Activated naive CD8-positive, alpha-beta T cell treated with anti-CD3 and anti-CD28 coated beads, Interleukin-2, amount 50 U/mL, for 24 hours (primary cell): ENCODE measurements at regions not wholly inside any gene's neighbourhood (a gene's known extent, or its start where the extent isn't known, plus 50 kb on each side); places are given as distances from the start of the nearest gene placed in this dataset.
"Not testable (repeated sequence)": the region's sequence is repeated elsewhere in the genome, so short reads cannot be mapped to it uniquely, and the experiment has no call there.

ENCODE experiments used
- ATAC-seq: fragments of 150-1000 bp; cut with Tn5 transposase; one replicate; pipeline ENCODE4 v1.10.0; 2021
- DNase-seq: peaks from one replicate; pipeline ENCODE4 v3.0.0; 2021
- H3K27ac Mint-ChIP-seq: one replicate; pipeline ENCODE4 v1.8.0; 2021; ENCODE audit warnings: mild to moderate bottlenecking, mixed read lengths
- H3K27me3 Mint-ChIP-seq: one replicate; pipeline ENCODE4 v1.8.0; 2021; ENCODE audit warnings: mixed read lengths
- H3K36me3 Mint-ChIP-seq: one replicate; pipeline ENCODE4 v1.8.0; 2021; ENCODE audit warnings: low read depth, mixed read lengths
- H3K4me1 Mint-ChIP-seq: one replicate; pipeline ENCODE4 v1.8.0; 2021; ENCODE audit warnings: mixed read lengths
- H3K4me3 Mint-ChIP-seq: one replicate; pipeline ENCODE4 v1.8.0; 2021; ENCODE audit warnings: mild to moderate bottlenecking, moderate library complexity, mixed read lengths
- H3K9me3 Mint-ChIP-seq: one replicate; pipeline ENCODE4 v1.8.0; 2021; ENCODE audit warnings: mixed read lengths

DNA sequence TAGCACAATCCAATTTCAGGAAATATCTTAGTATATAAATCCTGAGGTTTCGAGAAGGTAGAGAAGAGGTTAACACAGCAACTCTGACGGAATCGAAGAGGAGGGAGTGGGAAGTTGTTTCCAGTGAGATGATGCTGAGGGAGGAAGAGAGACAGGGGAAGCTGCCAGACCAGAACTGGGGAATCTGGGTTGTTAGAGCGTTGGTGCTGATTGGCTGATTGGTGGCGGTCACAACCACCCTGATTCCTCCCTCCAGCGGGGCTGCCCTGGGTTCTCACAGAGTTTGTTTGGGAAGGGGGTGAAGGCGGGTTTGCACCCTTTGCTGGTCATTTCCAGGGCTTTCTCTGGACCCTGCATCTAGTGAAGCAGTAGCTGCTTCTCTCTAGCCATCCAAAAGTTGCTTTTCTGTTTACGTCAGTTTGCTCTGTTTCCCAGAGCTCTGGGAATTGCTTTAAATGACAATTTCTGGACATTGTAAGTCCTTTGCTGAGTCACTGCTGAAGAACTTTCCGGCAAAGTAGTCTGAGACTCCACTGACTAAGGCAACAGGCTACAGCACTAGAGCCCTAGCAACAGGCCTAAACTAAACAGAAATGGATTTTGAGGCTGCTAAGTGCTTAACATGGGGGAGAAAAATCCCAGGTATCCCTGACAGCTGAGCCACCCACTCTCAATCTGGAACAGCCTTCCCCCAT lies 90.1 kb downstream of the TENT5C start:
- no peaks in the 10 kb centered on the region for H3K4me1 Mint-ChIP-seq
- no peak for ATAC-seq
- H3K27me3 Mint-ChIP-seq = peaks cover 11% of the 10 kb centered on the region
- H3K27ac Mint-ChIP-seq = no peak overlapping the region
- H3K36me3 Mint-ChIP-seq = no peaks in the 10 kb centered on the region
- H3K9me3 Mint-ChIP-seq = no peaks in the 10 kb centered on the region
- no peak for DNase-seq
- H3K4me3 Mint-ChIP-seq = no peak overlapping the region

DNA sequence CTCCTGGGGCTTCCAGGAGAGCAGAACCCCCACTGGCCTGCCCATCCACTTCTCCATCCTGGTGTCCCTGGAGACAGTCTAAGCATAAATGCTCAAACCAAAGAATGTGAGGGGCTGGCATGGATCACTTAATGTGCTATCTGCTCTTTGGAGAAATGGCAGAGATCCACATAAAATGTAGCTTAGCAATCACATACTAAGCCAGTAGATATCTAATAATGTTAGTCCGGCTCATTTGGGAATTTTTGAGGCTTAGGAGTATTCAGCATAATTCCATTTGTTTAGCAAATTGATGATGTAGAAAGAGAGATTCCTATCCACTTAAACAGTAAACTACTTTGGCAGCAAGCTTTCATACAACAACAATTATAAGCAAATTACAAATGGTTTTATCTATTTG lies 90.7 kb downstream of the TENT5C start:
- ATAC-seq = no peak
- Mint-ChIP-seq H3K36me3 (no peaks in the 10 kb centered on the region), H3K9me3 (no peaks in the 10 kb centered on the region), H3K4me1 (no peaks in the 10 kb centered on the region), H3K27ac (no peak overlapping the region), H3K4me3 (no peak overlapping the region), H3K27me3 (peaks cover 12% of the 10 kb centered on the region)
- no peak for DNase-seq

DNA sequence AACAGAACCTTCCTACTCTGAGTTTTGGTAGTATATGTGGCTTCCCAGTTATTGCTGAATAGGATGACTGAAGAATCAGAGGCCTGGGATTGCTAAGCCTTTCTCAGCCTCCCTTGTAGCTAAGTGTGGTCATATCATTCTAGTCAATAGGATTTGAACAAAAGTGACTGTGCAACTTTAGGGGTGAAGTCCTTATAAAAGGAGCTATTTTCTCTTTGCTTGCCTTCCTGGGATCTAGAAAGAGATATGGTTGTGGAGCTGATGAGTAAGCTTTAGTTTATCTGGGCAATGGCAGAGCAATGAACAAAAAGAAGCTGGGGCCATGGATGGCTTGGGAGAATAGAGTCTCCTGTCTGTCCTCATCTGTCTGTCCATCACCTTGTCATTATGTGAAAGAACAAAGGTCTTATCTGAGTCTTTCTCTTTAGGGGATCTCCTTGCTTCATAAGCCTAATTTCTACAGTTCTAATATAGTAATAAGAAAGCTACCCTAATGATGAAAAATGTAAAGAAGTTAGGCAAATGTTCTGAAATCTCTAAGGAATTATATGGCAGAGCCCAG lies 91.5 kb downstream of the TENT5C start:
- Mint-ChIP-seq H3K27me3 (peaks cover 12% of the 10 kb centered on the region), H3K36me3 (no peaks in the 10 kb centered on the region), H3K9me3 (no peaks in the 10 kb centered on the region), H3K4me1 (no peaks in the 10 kb centered on the region), H3K27ac (no peak overlapping the region), H3K4me3 (no peak overlapping the region)
- ATAC-seq (no peak), DNase-seq (no peak)

DNA sequence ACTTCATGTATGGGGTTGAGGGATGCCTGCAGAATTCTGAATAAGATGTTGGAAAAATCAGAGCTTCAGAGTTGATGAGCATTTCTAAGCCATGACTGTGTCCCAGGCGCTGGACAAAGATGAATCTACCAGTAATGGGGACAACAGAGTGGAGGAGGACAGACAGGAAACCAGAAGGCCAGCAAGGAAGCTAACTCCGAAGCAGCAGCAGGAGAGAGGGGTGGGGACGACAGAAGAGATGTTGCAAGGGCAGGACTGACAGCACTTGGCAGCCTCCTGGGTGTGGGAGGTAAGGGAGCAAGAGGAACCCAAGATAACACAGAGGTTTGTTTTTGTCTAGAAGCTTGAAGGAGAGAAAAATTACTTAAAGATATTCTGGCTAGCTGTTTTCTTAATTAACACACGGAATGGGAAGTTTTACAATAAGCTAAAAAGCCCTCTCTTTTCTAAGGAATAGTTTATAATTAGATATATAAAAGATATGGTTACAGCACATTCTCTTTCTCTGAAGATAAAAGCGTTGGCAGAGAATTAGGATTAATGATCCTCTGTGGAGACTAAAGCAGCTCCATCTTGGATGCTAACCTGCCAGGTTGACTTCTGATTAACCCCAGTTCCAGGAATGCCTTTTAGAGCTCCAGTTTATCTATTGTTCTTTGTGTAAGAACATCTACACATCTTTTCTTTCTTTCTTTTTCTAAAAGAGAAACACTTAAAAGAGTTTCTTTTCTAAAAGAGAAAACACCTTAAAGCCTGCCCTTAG lies 92.7 kb downstream of the TENT5C start:
- Mint-ChIP-seq H3K4me3 (no peak overlapping the region), H3K4me1 (peaks cover 6% of the 10 kb centered on the region), H3K27me3 (peaks cover 8% of the 10 kb centered on the region), H3K36me3 (no peaks in the 10 kb centered on the region), H3K9me3 (no peaks in the 10 kb centered on the region), H3K27ac (no peak overlapping the region)
- ATAC-seq = no peak
- DNase-seq = no peak

DNA sequence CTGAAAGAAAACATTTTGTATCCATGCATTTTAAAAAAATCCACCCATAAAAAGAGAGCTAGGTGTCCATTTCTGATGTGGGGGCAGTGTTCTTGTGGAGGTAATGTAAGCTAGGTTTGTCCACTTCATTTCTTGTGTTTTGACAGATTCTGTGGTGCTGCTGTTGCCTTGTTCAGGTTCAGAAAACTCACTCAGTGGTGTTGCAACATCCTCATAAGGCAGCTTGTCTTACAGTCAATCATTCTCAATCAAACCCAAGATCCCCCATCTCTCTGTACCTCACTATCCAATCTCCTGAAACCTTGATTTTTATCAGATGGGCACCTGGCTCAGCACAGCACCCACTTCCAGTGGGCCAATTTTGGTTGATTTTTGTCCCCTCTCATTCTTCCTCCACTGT lies 94.1 kb downstream of the TENT5C start:
- Mint-ChIP-seq H3K27ac (no peak overlapping the region), H3K4me3 (no peak overlapping the region), H3K9me3 (no peaks in the 10 kb centered on the region), H3K27me3 (peaks cover 7% of the 10 kb centered on the region), H3K36me3 (peaks cover 2% of the 10 kb centered on the region), H3K4me1 (peaks cover 6% of the 10 kb centered on the region)
- no peak for DNase-seq
- ATAC-seq = no peak

GRCh38 chr1:117702654-117703053 lies 96.8 kb downstream of the TENT5C start:
- Mint-ChIP-seq H3K27me3 (peaks cover 4% of the 10 kb centered on the region), H3K9me3 (no peaks in the 10 kb centered on the region), H3K4me1 (peaks cover 6% of the 10 kb centered on the region), H3K4me3 (no peak overlapping the region), H3K36me3 (peaks cover 2% of the 10 kb centered on the region), H3K27ac (no peak overlapping the region)
- no peak for ATAC-seq
- no peak for DNase-seq

DNA sequence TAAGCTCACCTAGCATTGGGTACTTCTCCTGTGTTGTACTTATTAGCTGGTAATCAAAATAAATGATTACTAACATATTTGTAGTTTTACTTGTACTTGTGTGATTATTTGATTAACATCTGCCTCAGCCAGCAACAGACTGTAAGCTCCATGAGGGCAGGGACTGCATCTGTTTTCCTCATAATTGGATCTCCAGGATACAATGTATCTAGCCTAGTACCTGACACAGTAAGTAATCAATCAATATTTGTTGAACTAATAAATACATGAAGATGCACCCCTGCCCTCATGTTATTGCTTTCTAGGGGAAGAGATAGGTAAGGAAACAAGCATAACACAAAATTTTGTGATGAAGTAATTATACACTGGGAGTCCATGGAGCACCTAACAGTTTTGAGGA lies 101.5 kb downstream of the TENT5C start:
- no peak for ATAC-seq
- no peaks in the 10 kb centered on the region for H3K27me3 Mint-ChIP-seq
- H3K27ac Mint-ChIP-seq = no peak overlapping the region
- H3K9me3 Mint-ChIP-seq = no peaks in the 10 kb centered on the region
- H3K36me3 Mint-ChIP-seq = peaks cover 2% of the 10 kb centered on the region
- peaks cover 6% of the 10 kb centered on the region for H3K4me1 Mint-ChIP-seq
- DNase-seq = no peak
- no peak overlapping the region for H3K4me3 Mint-ChIP-seq

GRCh38 chr1:117708323-117709248 lies 102.7 kb downstream of the TENT5C start:
- DNase-seq (no peak), ATAC-seq (no peak)
- no peaks in the 10 kb centered on the region for H3K4me1 Mint-ChIP-seq
- no peak overlapping the region for H3K27ac Mint-ChIP-seq
- H3K36me3 Mint-ChIP-seq = peaks cover 2% of the 10 kb centered on the region
- no peak overlapping the region for H3K4me3 Mint-ChIP-seq
- H3K9me3 Mint-ChIP-seq = no peaks in the 10 kb centered on the region
- no peaks in the 10 kb centered on the region for H3K27me3 Mint-ChIP-seq

GRCh38 chr1:117709249-117709691 lies 103.4 kb downstream of the TENT5C start:
- Mint-ChIP-seq H3K9me3 (no peaks in the 10 kb centered on the region), H3K4me3 (no peak overlapping the region), H3K4me1 (no peaks in the 10 kb centered on the region), H3K36me3 (peaks cover 1% of the 10 kb centered on the region), H3K27me3 (peaks cover 2% of the 10 kb centered on the region), H3K27ac (no peak overlapping the region)
- ATAC-seq = no peak
- no peak for DNase-seq

DNA sequence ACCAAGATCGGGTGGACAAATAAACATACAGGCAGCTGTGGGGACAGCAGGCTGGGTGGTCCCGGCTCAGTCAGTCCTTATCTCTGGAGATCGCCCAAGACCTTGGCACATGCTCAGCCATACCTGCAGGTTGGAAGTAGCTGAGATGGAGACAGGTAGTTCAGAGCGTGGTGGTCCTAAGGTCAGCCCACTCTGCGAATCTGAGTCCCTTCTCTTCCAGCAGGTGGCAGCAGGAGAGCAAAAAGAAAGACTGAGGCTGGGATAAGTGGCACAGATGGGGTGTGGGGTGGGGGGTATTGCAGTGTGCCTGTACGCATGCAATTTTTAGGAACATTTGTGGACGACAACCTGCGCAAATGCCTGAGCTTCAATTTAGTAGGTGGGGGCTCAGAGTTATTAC lies 104.9 kb downstream of the TENT5C start:
- no peak overlapping the region for H3K4me3 Mint-ChIP-seq
- H3K36me3 Mint-ChIP-seq = peaks cover 2% of the 10 kb centered on the region
- H3K9me3 Mint-ChIP-seq = no peaks in the 10 kb centered on the region
- ATAC-seq (no peak), DNase-seq (peak; percentile 11)
- no peaks in the 10 kb centered on the region for H3K4me1 Mint-ChIP-seq
- peaks cover 3% of the 10 kb centered on the region for H3K27me3 Mint-ChIP-seq
- H3K27ac Mint-ChIP-seq = no peak overlapping the region

DNA sequence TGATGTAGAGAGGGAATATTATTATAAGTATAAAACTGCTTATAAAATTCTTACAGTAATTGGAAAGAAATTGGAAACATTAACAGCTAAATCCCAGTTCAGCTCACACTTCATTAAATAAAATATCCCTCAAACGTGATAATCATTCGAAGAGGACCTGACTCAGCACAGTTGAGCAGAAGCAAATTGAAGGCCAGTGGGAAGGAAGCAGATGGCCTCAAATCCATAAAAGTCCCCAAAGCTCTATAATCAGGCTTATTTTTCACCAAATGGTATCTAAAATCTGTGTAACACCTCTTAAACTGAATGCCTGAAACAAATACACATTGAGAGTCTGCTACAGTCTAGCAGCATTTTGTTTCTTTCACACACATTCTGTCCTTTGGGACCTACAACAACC lies 106.8 kb downstream of the TENT5C start:
- DNase-seq (no peak), ATAC-seq (no peak)
- H3K4me3 Mint-ChIP-seq = no peak overlapping the region
- H3K9me3 Mint-ChIP-seq = peaks cover 15% of the 10 kb centered on the region
- no peak overlapping the region for H3K27ac Mint-ChIP-seq
- H3K36me3 Mint-ChIP-seq = peaks cover 5% of the 10 kb centered on the region
- H3K27me3 Mint-ChIP-seq = peaks cover 7% of the 10 kb centered on the region
- H3K4me1 Mint-ChIP-seq = no peaks in the 10 kb centered on the region

DNA sequence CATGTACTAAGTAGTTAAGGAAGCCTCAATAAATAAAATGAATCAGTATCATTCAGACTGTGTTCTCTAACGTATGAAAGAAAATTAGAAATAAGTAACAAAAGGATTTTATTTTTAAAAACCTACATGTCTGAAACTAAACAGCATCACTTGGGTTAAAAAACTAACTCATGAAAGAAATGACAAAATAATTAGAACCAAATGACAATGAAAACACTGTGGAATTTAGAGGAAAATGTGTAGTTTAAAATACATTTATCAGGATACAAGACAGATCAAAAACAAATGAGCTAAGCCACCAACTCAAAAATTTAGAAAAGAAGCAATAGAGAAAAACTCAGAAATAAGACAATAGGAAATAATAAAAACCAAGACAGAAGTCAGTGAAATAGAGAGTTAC lies 108.7 kb downstream of the TENT5C start:
- no peak overlapping the region for H3K27ac Mint-ChIP-seq
- peaks cover 7% of the 10 kb centered on the region for H3K27me3 Mint-ChIP-seq
- no peak overlapping the region for H3K4me3 Mint-ChIP-seq
- no peak for DNase-seq
- peaks cover 21% of the 10 kb centered on the region for H3K9me3 Mint-ChIP-seq
- H3K4me1 Mint-ChIP-seq = no peaks in the 10 kb centered on the region
- H3K36me3 Mint-ChIP-seq = peaks cover 8% of the 10 kb centered on the region
- no peak for ATAC-seq

DNA sequence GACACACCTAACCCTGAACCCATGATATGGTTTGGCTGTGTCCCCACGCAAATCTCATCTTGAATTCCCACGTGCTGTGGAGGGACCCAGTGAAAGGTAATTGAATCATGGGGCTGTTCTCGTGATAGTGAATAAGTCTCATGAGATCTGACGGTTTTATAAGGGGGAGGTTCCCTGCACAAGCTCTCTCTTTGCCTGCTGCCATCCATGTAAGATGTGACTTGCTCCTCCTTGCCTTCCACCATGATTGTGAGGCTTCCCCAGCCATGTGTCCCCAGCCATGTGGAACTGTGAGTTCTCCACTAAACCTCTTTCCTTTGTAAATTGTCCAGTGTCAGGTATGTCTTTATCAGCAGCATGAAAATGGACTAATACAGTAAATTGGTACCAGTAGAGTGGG lies 110.2 kb downstream of the TENT5C start:
- H3K9me3 Mint-ChIP-seq = peaks cover 30% of the 10 kb centered on the region
- H3K27ac Mint-ChIP-seq, H3K27me3 Mint-ChIP-seq, H3K4me3 Mint-ChIP-seq, DNase-seq, H3K36me3 Mint-ChIP-seq, ATAC-seq, H3K4me1 Mint-ChIP-seq: not testable (repeated sequence)

DNA sequence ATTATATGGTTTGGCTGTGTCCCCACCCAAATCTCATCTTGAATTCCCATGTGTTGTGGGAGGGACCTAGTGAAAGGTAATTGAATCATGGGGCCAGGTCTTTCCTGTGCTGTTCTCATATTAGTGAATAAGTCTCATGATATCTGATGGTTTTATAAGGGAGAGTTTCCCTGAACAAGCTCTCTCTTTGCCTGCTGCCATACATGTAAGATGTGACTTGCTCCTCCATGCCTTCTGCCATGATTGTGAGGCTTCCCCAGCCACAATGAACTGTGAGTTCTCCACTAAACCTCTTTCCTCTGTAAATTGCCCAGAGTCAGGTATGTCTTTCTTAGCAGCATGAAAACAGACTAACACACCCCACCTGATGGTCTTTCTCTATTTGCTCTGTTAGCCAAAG lies 112.1 kb downstream of the TENT5C start:
- not testable (repeated sequence) for H3K4me1 Mint-ChIP-seq, H3K27ac Mint-ChIP-seq, DNase-seq, H3K4me3 Mint-ChIP-seq, H3K36me3 Mint-ChIP-seq, H3K27me3 Mint-ChIP-seq, ATAC-seq
- H3K9me3 Mint-ChIP-seq = peaks cover 34% of the 10 kb centered on the region
